ENCODE measurements at regions not wholly inside any gene's neighbourhood (a gene's known extent, or its start where the extent isn't known, plus 50 kb on each side); places are given as distances from the start of the nearest gene placed in this dataset.

- H2BK15ac ChIP-seq (ENCODE audit: low read depth, low read length): no peak overlapping the region
- no peak overlapping the region for H3K56ac ChIP-seq (ENCODE audit: insufficient read length, low read depth, low read length)
- H4K20me1 ChIP-seq (ENCODE audit: control insufficient read depth, insufficient read depth, insufficient read length): no peaks in the 10 kb centered on the region
- Mint-ChIP-seq H3K27ac (no peak overlapping the region), H3K27me3 (ENCODE audit: low read depth) (no peaks in the 10 kb centered on the region), H3K9me3 (peaks cover 20 to 27% of the 10 kb centered on the region in 2 experiments), H3K4me3 (no peak overlapping the region), H3K36me3 (ENCODE audit: insufficient read depth in 1 of 3, low read depth in 3 of 3) (peaks cover 13 to 29% (median 18%) of the 10 kb centered on the region in 3 experiments), H3K4me1 (no peaks in the 10 kb centered on the region)
- H3T11ph ChIP-seq (ENCODE audit: low read length): no peak overlapping the region
- no peak overlapping the region for H4K5ac ChIP-seq (ENCODE audit: insufficient read length, low read depth, low read length)
- H2BK5ac ChIP-seq (ENCODE audit: insufficient read length, low read length): no peak overlapping the region
- H2BK20ac ChIP-seq (ENCODE audit: low read depth, low read length, poor library complexity, severe bottlenecking): no peak overlapping the region
- no peak overlapping the region for H3K4me2 ChIP-seq (ENCODE audit: insufficient read depth, insufficient read length, low read length)
- no peak for DNase-seq
- TF ChIP-seq CTCF (conservative IDR thresholded peaks at IDR 0.05): no peak
- H3K79me2 ChIP-seq (ENCODE audit: insufficient read depth, low read length): no peaks in the 10 kb centered on the region
- H4K91ac ChIP-seq (ENCODE audit: insufficient read length, low read depth, low read length): no peak overlapping the region
- no peak overlapping the region for H3K18ac ChIP-seq (ENCODE audit: insufficient read length, low read depth, low read length)
- no peaks in the 10 kb centered on the region for H3K23me2 ChIP-seq (ENCODE audit: insufficient read length, low read depth, low read length, poor library complexity, severe bottlenecking)
- no peak overlapping the region for H2BK12ac ChIP-seq (ENCODE audit: insufficient read length, low read depth, low read length)
- H2AK5ac ChIP-seq (ENCODE audit: insufficient read length, low read length): no peak overlapping the region
- H3K27me3 ChIP-seq (ENCODE audit: insufficient read depth, low read length): no peaks in the 10 kb centered on the region
- H3K79me1 ChIP-seq (ENCODE audit: insufficient read depth, low read depth, low read length, poor library complexity, severe bottlenecking): no peaks in the 10 kb centered on the region
- no peak overlapping the region for H3K4ac ChIP-seq (ENCODE audit: low read depth, low read length)
- H4K8ac ChIP-seq (replicated peaks; ENCODE audit: insufficient read length, low read depth, low read length): no peak overlapping the region
- no peak overlapping the region for H2BK120ac ChIP-seq (ENCODE audit: low read depth, low read length, poor library complexity, severe bottlenecking)
- no peak overlapping the region for H3K27ac ChIP-seq (ENCODE audit: insufficient read length, low read depth, low read length)
- H3K9ac ChIP-seq (ENCODE audit: extremely low read depth, insufficient read length, low read length): no peak overlapping the region
- WGBS (ENCODE audit: extremely low coverage, insufficient read length, low lambda C conversion rate): no CpG with 5 or more reads among the region's 1 CpG
- no peak overlapping the region for H2AFZ ChIP-seq (ENCODE audit: low read length)
- H3K14ac ChIP-seq (ENCODE audit: insufficient read depth, low read length): no peak overlapping the region
- H3K23ac ChIP-seq (ENCODE audit: insufficient read length, low read depth, low read length): no peak overlapping the region
- peaks cover 11% of the 10 kb centered on the region for H3K9me3 ChIP-seq (ENCODE audit: control insufficient read depth, low read depth, low read length)
- no peaks in the 10 kb centered on the region for H3K4me1 ChIP-seq (ENCODE audit: insufficient read depth, low read length)
Measured at GRCh38 chr4:18914182-18914581, 892.6 kb upstream of the LCORL start.
